WI38 (cell line): ENCODE measurements at regions not wholly inside any gene's neighbourhood (a gene's known extent, or its start where the extent isn't known, plus 50 kb on each side); places are given as distances from the start of the nearest gene placed in this dataset.

Experiments used
- H3K4me3 ChIP-seq: 2 replicates; pipeline ENCODE4 v1.5.1; 2011; ENCODE audit warnings: low read depth, mild to moderate bottlenecking, control low read depth, low read length
- TF ChIP-seq, protein P1 (sequence below): IDR thresholded peaks from 2 replicates; pipeline ENCODE4 v1.5.1; 2012; ENCODE audit warnings: low read depth, mild to moderate bottlenecking, control low read depth, low read length

DNA sequence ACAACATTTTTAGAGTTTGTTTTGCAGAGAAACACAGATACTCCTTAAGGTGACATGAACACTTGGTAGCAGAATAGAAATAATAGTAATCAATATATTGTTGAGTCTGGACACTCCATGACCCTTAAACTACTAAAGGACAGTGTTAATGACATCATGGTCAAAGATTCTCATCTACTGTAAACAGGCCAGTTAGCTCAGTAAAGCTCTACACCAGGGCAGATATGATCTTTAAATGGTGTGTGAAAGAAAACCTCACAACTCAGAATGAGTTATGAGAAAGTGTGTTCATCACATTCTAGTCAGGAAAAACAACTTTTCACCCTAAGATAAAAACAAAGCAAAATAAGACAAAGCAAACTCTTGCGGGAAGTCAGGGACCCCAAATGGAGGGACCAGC lies 58.1 kb upstream of the ADAMTS5 start:
- TF ChIP-seq, protein P1, sequence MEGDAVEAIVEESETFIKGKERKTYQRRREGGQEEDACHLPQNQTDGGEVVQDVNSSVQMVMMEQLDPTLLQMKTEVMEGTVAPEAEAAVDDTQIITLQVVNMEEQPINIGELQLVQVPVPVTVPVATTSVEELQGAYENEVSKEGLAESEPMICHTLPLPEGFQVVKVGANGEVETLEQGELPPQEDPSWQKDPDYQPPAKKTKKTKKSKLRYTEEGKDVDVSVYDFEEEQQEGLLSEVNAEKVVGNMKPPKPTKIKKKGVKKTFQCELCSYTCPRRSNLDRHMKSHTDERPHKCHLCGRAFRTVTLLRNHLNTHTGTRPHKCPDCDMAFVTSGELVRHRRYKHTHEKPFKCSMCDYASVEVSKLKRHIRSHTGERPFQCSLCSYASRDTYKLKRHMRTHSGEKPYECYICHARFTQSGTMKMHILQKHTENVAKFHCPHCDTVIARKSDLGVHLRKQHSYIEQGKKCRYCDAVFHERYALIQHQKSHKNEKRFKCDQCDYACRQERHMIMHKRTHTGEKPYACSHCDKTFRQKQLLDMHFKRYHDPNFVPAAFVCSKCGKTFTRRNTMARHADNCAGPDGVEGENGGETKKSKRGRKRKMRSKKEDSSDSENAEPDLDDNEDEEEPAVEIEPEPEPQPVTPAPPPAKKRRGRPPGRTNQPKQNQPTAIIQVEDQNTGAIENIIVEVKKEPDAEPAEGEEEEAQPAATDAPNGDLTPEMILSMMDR = no peak
- H3K4me3 ChIP-seq = no peak overlapping the region

DNA sequence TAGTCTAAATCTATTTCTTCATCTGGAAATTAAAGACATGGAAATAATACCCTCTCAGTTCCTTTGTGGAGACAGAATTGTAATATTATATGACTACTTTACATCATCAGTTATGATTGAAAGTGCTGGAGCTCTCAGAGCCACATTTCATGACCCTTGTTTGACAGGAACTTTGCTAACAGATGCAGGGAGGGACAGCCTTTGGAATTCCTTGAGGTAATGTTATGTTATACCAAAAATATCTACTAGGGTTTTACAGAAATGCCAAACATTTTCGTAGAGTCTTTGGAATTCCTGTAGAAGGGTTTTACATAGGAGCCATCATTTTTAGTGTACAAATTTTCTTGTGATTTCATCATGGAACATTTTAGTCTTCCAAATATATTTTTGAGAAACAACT lies 57.4 kb upstream of the ADAMTS5 start:
- H3K4me3 ChIP-seq = no peak overlapping the region
- TF ChIP-seq, protein P1 = no peak

DNA sequence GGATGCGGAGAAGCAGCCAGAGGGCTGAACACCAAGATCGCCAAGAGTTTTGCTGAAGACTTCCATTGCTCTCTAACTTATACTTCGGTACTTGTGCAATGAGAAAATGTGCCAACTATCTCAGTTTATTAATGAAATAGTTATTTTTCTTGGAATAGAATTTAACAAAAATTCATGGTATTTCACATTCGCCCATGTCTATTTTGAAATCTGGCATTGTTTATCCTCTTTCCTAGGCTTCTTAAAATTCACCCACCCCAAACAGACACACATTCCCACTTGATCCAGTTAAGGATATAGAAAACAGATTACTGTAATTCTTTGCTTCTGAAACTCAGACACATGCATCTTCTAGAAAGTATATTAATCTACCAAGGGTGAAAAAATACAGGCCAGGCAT lies 56.3 kb upstream of the ADAMTS5 start:
- no peak overlapping the region for H3K4me3 ChIP-seq
- TF ChIP-seq, protein P1 = no peak

DNA sequence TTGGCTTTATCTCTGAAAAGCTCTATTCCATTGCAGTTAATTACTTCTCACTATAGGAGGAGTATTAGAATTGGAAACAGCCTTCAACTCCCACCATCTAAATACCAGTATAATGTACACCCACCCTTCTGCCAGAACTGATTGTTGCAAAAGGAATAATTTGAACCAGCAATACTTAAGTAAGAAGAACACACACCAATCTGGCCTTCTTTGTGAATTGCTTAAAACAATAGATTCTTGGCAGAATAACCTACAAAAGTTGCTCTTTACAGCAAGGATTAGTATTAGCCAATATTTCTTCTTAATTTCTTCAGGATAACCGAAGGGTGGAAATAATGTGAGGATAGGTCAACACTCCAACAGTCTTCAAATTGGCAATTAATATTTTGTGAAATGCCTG lies 54.9 kb upstream of the ADAMTS5 start:
- no peak overlapping the region for H3K4me3 ChIP-seq
- TF ChIP-seq, protein P1 = no peak

DNA sequence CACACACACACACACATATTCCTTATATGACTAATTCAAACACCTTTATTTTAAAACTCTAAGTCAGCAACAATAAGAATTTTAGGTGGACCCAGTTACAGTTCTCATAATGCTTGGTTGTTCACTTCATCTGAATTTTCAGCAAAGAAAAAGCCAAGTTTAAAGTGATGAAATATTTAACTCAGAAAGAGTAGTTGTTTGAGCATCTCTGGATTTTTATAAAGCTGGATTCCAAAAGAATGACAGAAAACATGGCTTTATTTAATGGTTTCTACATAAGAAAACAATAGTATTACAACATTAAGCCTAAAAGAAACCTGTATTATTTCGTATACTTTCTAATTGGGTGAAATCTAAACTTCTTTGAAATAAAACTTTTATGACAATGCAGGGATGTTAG lies 54.2 kb upstream of the ADAMTS5 start:
- TF ChIP-seq, protein P1 = no peak
- no peak overlapping the region for H3K4me3 ChIP-seq

DNA sequence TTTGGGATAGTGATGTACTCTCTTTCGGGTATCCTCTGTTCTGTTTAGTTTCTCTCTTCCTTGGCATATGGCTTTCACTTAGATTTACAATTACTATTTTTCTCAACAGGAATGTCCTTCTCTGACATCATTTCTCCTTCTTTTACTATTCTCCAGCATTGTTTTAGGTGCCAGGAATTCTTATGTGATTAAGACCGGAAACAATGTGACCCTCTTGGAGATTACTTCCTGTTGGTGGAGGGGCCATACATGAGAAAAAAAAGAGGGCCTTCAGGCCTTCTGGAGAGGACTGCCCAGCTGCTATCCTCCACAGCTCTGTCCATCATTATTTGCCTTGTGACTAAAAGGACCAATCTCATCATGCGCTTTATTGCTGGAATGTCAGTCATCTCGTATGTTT lies 50.4 kb upstream of the ADAMTS5 start:
- TF ChIP-seq, protein P1 = no peak
- no peak overlapping the region for H3K4me3 ChIP-seq
